ENCODE measurements at regions not wholly inside any gene's neighbourhood (a gene's known extent, or its start where the extent isn't known, plus 50 kb on each side); places are given as distances from the start of the nearest gene placed in this dataset.
"Not testable (repeated sequence)": the region's sequence is repeated elsewhere in the genome, so short reads cannot be mapped to it uniquely, and the experiment has no call there.

DNA sequence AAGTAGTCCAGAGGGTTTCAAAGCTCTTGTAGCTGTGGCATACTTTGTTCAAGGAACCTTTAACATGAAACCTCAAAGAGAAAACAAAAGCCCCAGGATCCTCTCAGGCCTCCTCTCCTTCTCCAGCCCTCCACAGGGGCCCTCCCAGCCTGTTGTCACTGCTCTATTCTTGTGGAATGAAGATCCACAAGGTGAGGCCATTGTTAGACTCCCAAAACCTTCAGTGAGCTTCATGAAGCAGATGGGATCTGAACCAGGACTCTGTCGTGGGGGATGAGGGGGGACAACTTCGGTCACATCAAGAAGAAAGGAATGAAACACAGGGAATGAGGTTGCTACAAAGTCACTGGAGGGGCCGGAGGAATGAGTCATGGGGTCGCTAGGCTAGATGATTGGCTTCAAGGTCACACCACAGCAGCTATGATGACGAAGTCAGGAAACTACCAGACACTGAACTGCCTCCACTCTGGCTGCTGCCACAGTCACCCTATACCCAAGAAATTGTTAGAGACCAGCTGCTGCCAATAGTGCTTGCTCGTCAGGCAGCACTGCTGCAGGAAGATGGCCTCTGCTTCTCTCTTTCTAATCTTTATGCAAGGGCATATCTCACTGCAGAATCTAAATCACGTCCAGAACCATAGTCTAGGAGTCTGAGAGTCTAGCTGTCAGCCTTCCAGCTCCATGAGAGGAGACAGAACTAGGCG lies 208.8 kb downstream of the HIBADH start:
- Histone ChIP-seq H3K4me1 (ENCODE audit: insufficient read depth, low read length) (peaks cover 10% of the 10 kb centered on the region; the same call in 1 of the 2 replicates), H2AFZ (ENCODE audit: low read length) (peak overlapping the region; percentile 28), H4K20me1 (ENCODE audit: insufficient read depth, low read length) (no peaks in the 10 kb centered on the region), H3K79me2 (ENCODE audit: insufficient read depth, low read length) (no peaks in the 10 kb centered on the region), H3K9me3 (ENCODE audit: low read length) (no peaks in the 10 kb centered on the region), H3K4me2 (ENCODE audit: low read depth, low read length) (peak overlapping the region; percentile 34; the same call in 1 of the 2 replicates), H3K27me3 (ENCODE audit: control insufficient read depth in 1 of 2, insufficient read depth in 2 of 2, low read length in 2 of 2) (no peaks in the 10 kb centered on the region), H3K36me3 (replicated peaks in 1 of 2; ENCODE audit: control insufficient read depth in 1 of 2, insufficient read depth in 2 of 2, low read length in 2 of 2) (no peaks in the 10 kb centered on the region), H3K4me3 (replicated peaks in 1 of 3; ENCODE audit: insufficient read depth in 1 of 3, low read depth in 2 of 3, low read length in 3 of 3) (no peak overlapping the region), H3K27ac (ENCODE audit: extremely low read length, insufficient read depth, low read length) (no peak overlapping the region), H3K9ac (ENCODE audit: insufficient read depth, low read depth, low read length) (no peak overlapping the region)
- TF ChIP-seq, protein P1, sequence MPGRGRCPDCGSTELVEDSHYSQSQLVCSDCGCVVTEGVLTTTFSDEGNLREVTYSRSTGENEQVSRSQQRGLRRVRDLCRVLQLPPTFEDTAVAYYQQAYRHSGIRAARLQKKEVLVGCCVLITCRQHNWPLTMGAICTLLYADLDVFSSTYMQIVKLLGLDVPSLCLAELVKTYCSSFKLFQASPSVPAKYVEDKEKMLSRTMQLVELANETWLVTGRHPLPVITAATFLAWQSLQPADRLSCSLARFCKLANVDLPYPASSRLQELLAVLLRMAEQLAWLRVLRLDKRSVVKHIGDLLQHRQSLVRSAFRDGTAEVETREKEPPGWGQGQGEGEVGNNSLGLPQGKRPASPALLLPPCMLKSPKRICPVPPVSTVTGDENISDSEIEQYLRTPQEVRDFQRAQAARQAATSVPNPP (CRISPR knock-in tag; IDR thresholded peaks at IDR 0.05), result no peak
- TF ChIP-seq CREB1 (IDR thresholded peaks at IDR 0.05) (peak; percentile 39; the same call in 1 of the 2 replicates), CREB1 (CRISPR knock-in tag; IDR thresholded peaks at IDR 0.05) (no peak), ZNF605 (CRISPR knock-in tag; IDR thresholded peaks at IDR 0.05) (no peak), FOSL2 (CRISPR knock-in tag; IDR thresholded peaks at IDR 0.05) (peak; percentile 86)
- TF ChIP-seq, protein P2, sequence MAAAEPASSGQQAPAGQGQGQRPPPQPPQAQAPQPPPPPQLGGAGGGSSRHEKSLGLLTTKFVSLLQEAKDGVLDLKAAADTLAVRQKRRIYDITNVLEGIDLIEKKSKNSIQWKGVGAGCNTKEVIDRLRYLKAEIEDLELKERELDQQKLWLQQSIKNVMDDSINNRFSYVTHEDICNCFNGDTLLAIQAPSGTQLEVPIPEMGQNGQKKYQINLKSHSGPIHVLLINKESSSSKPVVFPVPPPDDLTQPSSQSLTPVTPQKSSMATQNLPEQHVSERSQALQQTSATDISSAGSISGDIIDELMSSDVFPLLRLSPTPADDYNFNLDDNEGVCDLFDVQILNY (CRISPR knock-in tag; conservative IDR thresholded peaks at IDR 0.05), result no peak
- intact Hi-C loops (cut with micrococcal nuclease; ENCODE audit: unreplicated experiment) (no loop called here), in situ Hi-C loops (cut with HindIII; ENCODE audit: extremely low pct_ligation_motif_present, low pct_unique_long_range_greater_than_20kb) (no loop called here)
- ATAC-seq (peak; percentile 80), FAIRE-seq (no peak), DNase-seq (ENCODE audit: low spot score) (peak; percentile 60)
- 10% methylated on average over 8 of the region's 8 CpGs for WGBS (ENCODE audit: low lambda C conversion rate)
- BruUV-seq (replicated peaks), result no TSS peak
- ChIA-PET CTCF (ENCODE audit: low intra/inter-chr PET ratio, low total read pairs) (no interaction called here), POLR2A (no interaction called here)

DNA sequence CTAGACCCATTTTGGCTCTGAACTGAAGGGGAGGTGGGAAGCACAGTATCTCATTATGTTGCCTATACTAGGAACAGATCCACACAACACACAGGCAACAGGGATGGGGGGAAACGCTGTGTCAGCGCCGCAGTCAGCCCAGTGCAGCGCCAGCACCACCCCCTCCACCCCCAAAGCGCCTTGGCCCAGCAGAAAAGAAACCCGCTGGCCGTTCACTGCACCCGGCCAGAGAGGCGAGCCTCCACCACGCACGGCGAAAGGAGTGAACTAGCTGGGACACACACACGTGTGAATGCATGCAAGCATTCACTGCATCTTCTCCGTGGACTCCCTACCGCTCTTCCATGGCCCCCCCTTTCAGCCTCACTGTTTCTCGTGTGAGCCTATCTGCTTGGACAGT lies 205.6 kb downstream of the HIBADH start:
- TF ChIP-seq MAFK (conservative IDR thresholded peaks at IDR 0.05 in 1 of 2, IDR thresholded peaks at IDR 0.05 in 1 of 2; ENCODE audit: low read length in 2 of 2), result 0 out of 4 replicates have a peak, but pooled peaks of 1 of the 2 experiments have one; percentile 8
- H3K4me3 ChIP-seq (replicated peaks in 1 of 3; ENCODE audit: insufficient read depth in 1 of 3, low read depth in 2 of 3, low read length in 3 of 3); H3K9ac ChIP-seq (ENCODE audit: insufficient read depth, low read depth, low read length); H4K20me1 ChIP-seq (ENCODE audit: insufficient read depth, low read length); H2AFZ ChIP-seq (ENCODE audit: low read length); H3K4me2 ChIP-seq (ENCODE audit: low read depth, low read length); H3K27me3 ChIP-seq (ENCODE audit: control insufficient read depth in 1 of 2, insufficient read depth in 2 of 2, low read length in 2 of 2); POLR2A ChIA-PET; in situ Hi-C loops (cut with HindIII; ENCODE audit: extremely low pct_ligation_motif_present, low pct_unique_long_range_greater_than_20kb); H3K27ac ChIP-seq (ENCODE audit: extremely low read length, insufficient read depth, low read length); DNase-seq (ENCODE audit: low spot score); H3K36me3 ChIP-seq (replicated peaks in 1 of 2; ENCODE audit: control insufficient read depth in 1 of 2, insufficient read depth in 2 of 2, low read length in 2 of 2); ATAC-seq; H3K9me3 ChIP-seq (ENCODE audit: low read length); BruUV-seq (replicated peaks); intact Hi-C loops (cut with micrococcal nuclease; ENCODE audit: unreplicated experiment); CTCF ChIA-PET (ENCODE audit: low intra/inter-chr PET ratio, low total read pairs); FAIRE-seq; H3K79me2 ChIP-seq (ENCODE audit: insufficient read depth, low read length): not testable (repeated sequence)
- H3K4me1 ChIP-seq (ENCODE audit: insufficient read depth, low read length), result peaks cover 10% of the 10 kb centered on the region; the same call in 1 of the 2 replicates
- WGBS (ENCODE audit: low lambda C conversion rate), result 56% methylated on average over 12 of the region's 16 CpGs

DNA sequence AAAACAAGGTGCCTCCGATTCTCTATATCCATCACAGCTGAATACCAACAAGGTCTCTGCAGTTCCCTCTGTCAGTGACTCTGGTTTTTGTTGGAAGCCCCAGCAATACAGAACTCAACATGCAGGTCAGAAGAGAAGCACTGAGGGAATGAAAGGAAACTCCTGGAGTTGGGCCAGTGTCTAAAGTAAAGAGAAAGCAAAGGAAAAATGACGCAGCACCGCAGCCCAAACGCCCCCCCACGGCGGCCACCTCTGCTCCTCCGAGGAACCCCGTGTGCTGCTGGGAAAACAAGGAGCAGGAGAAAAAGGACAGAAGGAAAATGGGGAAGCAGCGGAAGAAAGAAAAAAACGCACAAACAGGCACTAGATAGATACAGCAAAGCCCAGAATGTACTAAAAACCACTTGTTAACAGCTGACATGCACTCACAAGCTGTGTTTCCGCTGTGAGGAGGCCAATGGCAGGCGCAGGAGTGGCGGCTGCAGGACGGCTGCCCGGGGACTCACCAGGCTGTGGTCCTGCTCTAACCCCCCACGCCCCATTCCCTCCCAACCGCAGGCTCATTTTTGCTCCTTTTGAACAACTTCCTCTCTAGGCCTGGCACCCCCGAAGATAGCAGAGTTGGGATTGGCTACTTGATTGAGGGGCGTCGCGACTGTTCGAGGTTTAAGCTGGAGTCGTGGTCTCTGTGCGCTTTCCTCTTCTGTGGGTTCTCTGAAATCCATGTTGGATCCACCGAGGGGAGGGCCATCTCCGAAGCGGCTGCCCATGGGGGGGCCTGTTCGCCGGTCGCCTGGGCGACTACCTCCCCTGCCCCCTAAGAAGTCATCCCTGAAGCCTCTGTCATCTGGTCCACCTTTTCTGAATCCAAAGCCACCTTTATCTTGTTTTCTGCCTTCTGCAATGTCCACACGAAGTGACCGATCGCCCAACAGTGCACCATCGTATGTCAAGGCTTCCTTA lies 204.8 kb downstream of the HIBADH start:
- POLR2A ChIA-PET; in situ Hi-C loops (cut with HindIII; ENCODE audit: extremely low pct_ligation_motif_present, low pct_unique_long_range_greater_than_20kb); FAIRE-seq; DNase-seq (ENCODE audit: low spot score); H3K27ac ChIP-seq (ENCODE audit: extremely low read length, insufficient read depth, low read length); H3K4me2 ChIP-seq (ENCODE audit: low read depth, low read length); H4K20me1 ChIP-seq (ENCODE audit: insufficient read depth, low read length); H3K79me2 ChIP-seq (ENCODE audit: insufficient read depth, low read length); H3K27me3 ChIP-seq (ENCODE audit: control insufficient read depth in 1 of 2, insufficient read depth in 2 of 2, low read length in 2 of 2); H2AFZ ChIP-seq (ENCODE audit: low read length); intact Hi-C loops (cut with micrococcal nuclease; ENCODE audit: unreplicated experiment); H3K9me3 ChIP-seq (ENCODE audit: low read length); CTCF ChIA-PET (ENCODE audit: low intra/inter-chr PET ratio, low total read pairs); H3K4me3 ChIP-seq (replicated peaks in 1 of 3; ENCODE audit: insufficient read depth in 1 of 3, low read depth in 2 of 3, low read length in 3 of 3); H3K36me3 ChIP-seq (replicated peaks in 1 of 2; ENCODE audit: control insufficient read depth in 1 of 2, insufficient read depth in 2 of 2, low read length in 2 of 2); BruUV-seq (replicated peaks); H3K9ac ChIP-seq (ENCODE audit: insufficient read depth, low read depth, low read length); ATAC-seq: not testable (repeated sequence)
- 74% methylated on average over 25 of the region's 35 CpGs for WGBS (ENCODE audit: low lambda C conversion rate)
- H3K4me1 ChIP-seq (ENCODE audit: insufficient read depth, low read length), result peaks cover 10% of the 10 kb centered on the region; the same call in 1 of the 2 replicates
